ENCODE measurements at regions not wholly inside any gene's neighbourhood (a gene's known extent, or its start where the extent isn't known, plus 50 kb on each side); places are given as distances from the start of the nearest gene placed in this dataset.

GRCh38 chr6:82779041-82779440, 286.6 kb downstream of the UBE3D start:
- Mint-ChIP-seq H3K9me3 (ENCODE audit: unreplicated experiment) (no peaks in the 10 kb centered on the region), H3K4me3 (ENCODE audit: unreplicated experiment) (no peak overlapping the region), H3K36me3 (ENCODE audit: unreplicated experiment) (no peaks in the 10 kb centered on the region), H3K4me1 (ENCODE audit: low read depth, unreplicated experiment) (no peaks in the 10 kb centered on the region), H3K27me3 (ENCODE audit: unreplicated experiment) (no peaks in the 10 kb centered on the region), H3K27ac (ENCODE audit: unreplicated experiment) (no peak overlapping the region)
- TF ChIP-seq, protein P1, sequence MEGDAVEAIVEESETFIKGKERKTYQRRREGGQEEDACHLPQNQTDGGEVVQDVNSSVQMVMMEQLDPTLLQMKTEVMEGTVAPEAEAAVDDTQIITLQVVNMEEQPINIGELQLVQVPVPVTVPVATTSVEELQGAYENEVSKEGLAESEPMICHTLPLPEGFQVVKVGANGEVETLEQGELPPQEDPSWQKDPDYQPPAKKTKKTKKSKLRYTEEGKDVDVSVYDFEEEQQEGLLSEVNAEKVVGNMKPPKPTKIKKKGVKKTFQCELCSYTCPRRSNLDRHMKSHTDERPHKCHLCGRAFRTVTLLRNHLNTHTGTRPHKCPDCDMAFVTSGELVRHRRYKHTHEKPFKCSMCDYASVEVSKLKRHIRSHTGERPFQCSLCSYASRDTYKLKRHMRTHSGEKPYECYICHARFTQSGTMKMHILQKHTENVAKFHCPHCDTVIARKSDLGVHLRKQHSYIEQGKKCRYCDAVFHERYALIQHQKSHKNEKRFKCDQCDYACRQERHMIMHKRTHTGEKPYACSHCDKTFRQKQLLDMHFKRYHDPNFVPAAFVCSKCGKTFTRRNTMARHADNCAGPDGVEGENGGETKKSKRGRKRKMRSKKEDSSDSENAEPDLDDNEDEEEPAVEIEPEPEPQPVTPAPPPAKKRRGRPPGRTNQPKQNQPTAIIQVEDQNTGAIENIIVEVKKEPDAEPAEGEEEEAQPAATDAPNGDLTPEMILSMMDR (IDR thresholded peaks at IDR 0.05; ENCODE audit: partially characterized antibody, unreplicated experiment), result no peak
- DNase-seq, result no peak

DNA sequence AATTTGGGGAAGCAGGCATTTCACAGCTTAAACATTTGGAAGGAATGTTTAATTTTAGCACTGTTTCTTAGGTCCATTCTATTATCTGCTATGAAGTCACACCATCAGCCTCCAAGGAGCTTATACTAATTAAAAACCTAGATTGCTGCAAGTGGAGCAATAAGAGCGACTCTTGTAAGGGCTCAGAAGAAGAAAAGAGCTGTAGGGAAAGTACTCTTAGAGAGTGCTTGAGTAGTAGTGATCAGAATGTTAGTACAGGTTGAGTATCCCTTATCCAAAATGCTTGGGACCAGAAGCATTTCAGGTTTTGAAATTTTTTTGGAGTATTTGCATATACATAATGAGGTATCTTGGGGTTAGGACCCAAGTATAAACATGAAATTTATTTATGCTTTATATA, 285.3 kb downstream of the UBE3D start:
- H3K4me3 Mint-ChIP-seq (ENCODE audit: unreplicated experiment), result no peak overlapping the region
- H3K36me3 Mint-ChIP-seq (ENCODE audit: unreplicated experiment), result no peaks in the 10 kb centered on the region
- no peaks in the 10 kb centered on the region for H3K27me3 Mint-ChIP-seq (ENCODE audit: unreplicated experiment)
- H3K27ac Mint-ChIP-seq (ENCODE audit: unreplicated experiment), result no peak overlapping the region
- H3K9me3 Mint-ChIP-seq (ENCODE audit: unreplicated experiment), result no peaks in the 10 kb centered on the region
- no peaks in the 10 kb centered on the region for H3K4me1 Mint-ChIP-seq (ENCODE audit: low read depth, unreplicated experiment)
- TF ChIP-seq, protein P1 (IDR thresholded peaks at IDR 0.05; ENCODE audit: partially characterized antibody, unreplicated experiment), result no peak
- no peak for DNase-seq

GRCh38 chr6:82781620-82782204, 283.9 kb downstream of the UBE3D start:
- H3K4me1 Mint-ChIP-seq (ENCODE audit: low read depth, unreplicated experiment), result no peaks in the 10 kb centered on the region
- TF ChIP-seq, protein P1 (IDR thresholded peaks at IDR 0.05; ENCODE audit: partially characterized antibody, unreplicated experiment), result no peak
- no peak overlapping the region for H3K27ac Mint-ChIP-seq (ENCODE audit: unreplicated experiment)
- no peaks in the 10 kb centered on the region for H3K9me3 Mint-ChIP-seq (ENCODE audit: unreplicated experiment)
- H3K27me3 Mint-ChIP-seq (ENCODE audit: unreplicated experiment), result no peaks in the 10 kb centered on the region
- DNase-seq, result no peak
- no peaks in the 10 kb centered on the region for H3K36me3 Mint-ChIP-seq (ENCODE audit: unreplicated experiment)
- no peak overlapping the region for H3K4me3 Mint-ChIP-seq (ENCODE audit: unreplicated experiment)

DNA sequence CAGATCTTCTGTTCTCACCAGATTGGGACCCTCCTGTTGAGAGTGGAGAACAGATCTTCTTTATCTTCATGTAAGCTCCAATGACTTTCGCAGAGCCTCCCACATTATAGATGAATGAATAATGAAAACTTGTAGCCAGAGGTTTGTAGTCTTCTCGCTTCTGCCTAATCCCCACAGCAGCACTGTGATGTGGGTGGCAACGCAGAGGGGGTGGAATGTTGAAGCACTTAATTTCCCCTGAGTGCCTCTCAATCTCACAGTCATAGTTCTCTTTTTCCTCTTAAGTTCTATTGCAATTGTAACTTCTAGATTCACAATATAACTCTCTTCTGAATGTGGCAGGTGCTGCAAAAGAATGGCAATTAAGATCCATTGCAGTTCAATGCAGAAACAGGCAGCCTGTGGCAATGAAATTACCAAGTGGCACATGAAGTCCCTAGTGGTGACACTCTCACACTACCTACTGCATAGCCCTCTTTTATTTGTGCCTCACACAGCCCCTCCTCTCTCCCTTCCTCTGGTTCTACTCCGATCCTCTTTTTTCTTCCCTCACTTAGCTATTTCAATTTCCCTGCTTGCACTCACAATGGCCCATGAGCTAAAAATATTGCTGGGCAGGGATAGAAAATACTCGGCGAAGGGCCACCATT, 281.9 kb downstream of the UBE3D start:
- Mint-ChIP-seq H3K4me3 (ENCODE audit: unreplicated experiment) (no peak overlapping the region), H3K36me3 (ENCODE audit: unreplicated experiment) (no peaks in the 10 kb centered on the region), H3K9me3 (ENCODE audit: unreplicated experiment) (no peaks in the 10 kb centered on the region), H3K27me3 (ENCODE audit: unreplicated experiment) (no peaks in the 10 kb centered on the region), H3K4me1 (ENCODE audit: low read depth, unreplicated experiment) (no peaks in the 10 kb centered on the region), H3K27ac (ENCODE audit: unreplicated experiment) (no peak overlapping the region)
- TF ChIP-seq, protein P1 (IDR thresholded peaks at IDR 0.05; ENCODE audit: partially characterized antibody, unreplicated experiment), result peak; percentile 45
- no peak for DNase-seq

- Mint-ChIP-seq H3K4me3 (ENCODE audit: unreplicated experiment) (no peak overlapping the region), H3K4me1 (ENCODE audit: low read depth, unreplicated experiment) (no peaks in the 10 kb centered on the region)
These were observed 280.4 kb downstream of the UBE3D start for GRCh38 chr6:82785206-82785605.

More at GRCh38 chr6:82785206-82785605, 280.4 kb downstream of the UBE3D start:
- peaks cover 1% of the 10 kb centered on the region for H3K9me3 Mint-ChIP-seq (ENCODE audit: unreplicated experiment)
- H3K36me3 Mint-ChIP-seq (ENCODE audit: unreplicated experiment), result no peaks in the 10 kb centered on the region
- TF ChIP-seq, protein P1 (IDR thresholded peaks at IDR 0.05; ENCODE audit: partially characterized antibody, unreplicated experiment), result no peak
- no peak overlapping the region for H3K27ac Mint-ChIP-seq (ENCODE audit: unreplicated experiment)
- DNase-seq, result no peak
- H3K27me3 Mint-ChIP-seq (ENCODE audit: unreplicated experiment), result no peaks in the 10 kb centered on the region
